ENCODE measurements at regions not wholly inside any gene's neighbourhood (a gene's known extent, or its start where the extent isn't known, plus 50 kb on each side); places are given as distances from the start of the nearest gene placed in this dataset.

- FAIRE-seq (no peak), DNase-seq (ENCODE audit: low read depth) (no peak)
- Histone ChIP-seq H3K36me3 (ENCODE audit: control insufficient read depth, insufficient read depth, low read length) (no peaks in the 10 kb centered on the region), H3K27me3 (ENCODE audit: control insufficient read depth, insufficient read depth, low read length) (no peaks in the 10 kb centered on the region), H3K4me3 (ENCODE audit: low read depth, low read length) (no peak overlapping the region)
- no peak for TF ChIP-seq CTCF (IDR thresholded peaks at IDR 0.05; ENCODE audit: insufficient read depth, low read length, severe bottlenecking)
Measured at GRCh38 chr3:87422333-87422732, 145.9 kb upstream of the POU1F1 start.

- FAIRE-seq, result no peak
- no peak for TF ChIP-seq CTCF (IDR thresholded peaks at IDR 0.05; ENCODE audit: insufficient read depth, low read length, severe bottlenecking)
- Histone ChIP-seq H3K4me3 (ENCODE audit: low read depth, low read length) (no peak overlapping the region), H3K36me3 (ENCODE audit: control insufficient read depth, insufficient read depth, low read length) (no peaks in the 10 kb centered on the region), H3K27me3 (ENCODE audit: control insufficient read depth, insufficient read depth, low read length) (no peaks in the 10 kb centered on the region)
- no peak for DNase-seq (ENCODE audit: low read depth)
Measured at GRCh38 chr3:87420171-87420570, 143.8 kb upstream of the POU1F1 start.

GRCh38 chr3:87414271-87414670 is 137.9 kb upstream of the POU1F1 start:
- Histone ChIP-seq H3K36me3 (ENCODE audit: control insufficient read depth, insufficient read depth, low read length) (no peaks in the 10 kb centered on the region), H3K4me3 (ENCODE audit: low read depth, low read length) (no peak overlapping the region), H3K27me3 (ENCODE audit: control insufficient read depth, insufficient read depth, low read length) (no peaks in the 10 kb centered on the region)
- DNase-seq (ENCODE audit: low read depth) (no peak), FAIRE-seq (no peak)
- no peak for TF ChIP-seq CTCF (IDR thresholded peaks at IDR 0.05; ENCODE audit: insufficient read depth, low read length, severe bottlenecking)

- FAIRE-seq (no peak), DNase-seq (ENCODE audit: low read depth) (no peak)
- Histone ChIP-seq H3K27me3 (ENCODE audit: control insufficient read depth, insufficient read depth, low read length) (no peaks in the 10 kb centered on the region), H3K4me3 (ENCODE audit: low read depth, low read length) (no peak overlapping the region), H3K36me3 (ENCODE audit: control insufficient read depth, insufficient read depth, low read length) (no peaks in the 10 kb centered on the region)
- TF ChIP-seq CTCF (IDR thresholded peaks at IDR 0.05; ENCODE audit: insufficient read depth, low read length, severe bottlenecking), result no peak
Measured at GRCh38 chr3:87413814-87414213, 137.4 kb upstream of the POU1F1 start.

- no peaks in the 10 kb centered on the region for H3K36me3 ChIP-seq (ENCODE audit: control insufficient read depth, insufficient read depth, low read length)
- TF ChIP-seq CTCF (IDR thresholded peaks at IDR 0.05; ENCODE audit: insufficient read depth, low read length, severe bottlenecking), result no peak
- H3K4me3 ChIP-seq (ENCODE audit: low read depth, low read length), result no peak overlapping the region
- FAIRE-seq, result no peak
- no peak for DNase-seq (ENCODE audit: low read depth)
- H3K27me3 ChIP-seq (ENCODE audit: control insufficient read depth, insufficient read depth, low read length), result no peaks in the 10 kb centered on the region
Measured at GRCh38 chr3:87410110-87410509, 133.7 kb upstream of the POU1F1 start.

GRCh38 chr3:87398168-87398801 is 121.9 kb upstream of the POU1F1 start:
- FAIRE-seq (no peak), DNase-seq (ENCODE audit: low read depth) (no peak)
- no peaks in the 10 kb centered on the region for H3K27me3 ChIP-seq (ENCODE audit: control insufficient read depth, insufficient read depth, low read length)
- TF ChIP-seq CTCF (IDR thresholded peaks at IDR 0.05; ENCODE audit: insufficient read depth, low read length, severe bottlenecking), result no peak
- no peak overlapping the region for H3K4me3 ChIP-seq (ENCODE audit: low read depth, low read length)
- no peaks in the 10 kb centered on the region for H3K36me3 ChIP-seq (ENCODE audit: control insufficient read depth, insufficient read depth, low read length)

Measured in bronchial epithelial cell (primary cell).